G401 (cell line): ENCODE measurements at regions not wholly inside any gene's neighbourhood (a gene's known extent, or its start where the extent isn't known, plus 50 kb on each side); places are given as distances from the start of the nearest gene placed in this dataset.
"Not testable (repeated sequence)": the region's sequence is repeated elsewhere in the genome, so short reads cannot be mapped to it uniquely, and the experiment has no call there.

Experiments
- DNase-seq: peaks from one replicate; pipeline ENCODE4 v3.0.0-alpha.2; 2015; ENCODE audit warnings: low spot score
- in situ Hi-C: cut with HindIII; loops from 2 replicates; pipeline ENCODE4 v1.10.0; 2016; ENCODE audit warnings: low sequenced_read_pairs, mixed read lengths

DNA sequence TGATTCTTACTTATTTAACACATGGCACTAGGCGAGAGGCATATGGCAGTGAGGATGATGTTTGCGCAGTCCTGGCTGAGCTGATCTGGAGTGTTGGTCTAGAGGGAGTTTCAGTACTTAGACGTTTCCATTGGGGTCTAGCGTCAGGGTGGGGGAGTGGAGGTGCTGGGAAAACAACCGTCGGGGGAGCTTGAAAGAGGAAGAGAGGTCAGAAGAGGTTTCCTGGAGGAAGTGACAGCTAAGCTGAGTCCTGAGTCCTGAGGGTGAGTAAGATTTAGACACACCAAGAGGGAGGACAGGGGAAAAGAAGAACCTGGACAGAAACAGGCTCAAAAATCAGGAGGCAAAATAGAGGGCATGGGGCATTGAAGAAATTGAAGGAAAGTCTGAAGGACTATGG, 81.4 kb downstream of the ALOX5AP start:
- in situ Hi-C loops: no loop called here
- no peak for DNase-seq

DNA sequence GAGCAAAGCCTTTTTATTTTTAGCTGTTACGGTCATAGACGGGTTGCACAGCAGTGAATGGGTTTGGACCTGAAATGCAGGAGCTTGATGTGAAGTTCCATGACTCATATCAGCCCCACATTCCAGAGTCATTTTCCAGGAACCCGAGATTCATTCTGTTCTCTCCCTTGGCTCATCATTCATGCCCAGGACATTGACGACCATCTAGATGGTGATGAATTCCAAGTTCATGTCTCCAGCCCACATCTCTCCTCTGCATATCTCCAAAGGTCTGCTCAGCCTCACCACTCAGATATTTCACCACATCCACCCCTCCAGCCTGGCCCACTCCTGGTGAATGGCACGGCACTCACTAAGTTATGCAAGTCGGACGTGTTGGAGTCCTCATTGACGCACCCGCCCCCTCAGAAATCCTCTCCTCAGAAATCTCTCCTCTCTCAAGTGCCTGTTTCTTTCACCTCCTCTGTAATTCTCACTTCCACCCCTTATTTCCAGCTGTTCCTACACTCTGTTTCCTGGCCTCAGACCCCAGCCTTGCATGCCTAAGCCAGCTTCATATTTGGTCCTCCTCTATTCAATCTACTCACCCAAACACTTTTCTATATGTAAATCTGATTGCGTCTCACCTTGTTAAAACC, 83.1 kb downstream of the ALOX5AP start:
- in situ Hi-C loops: no loop called here
- no peak for DNase-seq

DNA sequence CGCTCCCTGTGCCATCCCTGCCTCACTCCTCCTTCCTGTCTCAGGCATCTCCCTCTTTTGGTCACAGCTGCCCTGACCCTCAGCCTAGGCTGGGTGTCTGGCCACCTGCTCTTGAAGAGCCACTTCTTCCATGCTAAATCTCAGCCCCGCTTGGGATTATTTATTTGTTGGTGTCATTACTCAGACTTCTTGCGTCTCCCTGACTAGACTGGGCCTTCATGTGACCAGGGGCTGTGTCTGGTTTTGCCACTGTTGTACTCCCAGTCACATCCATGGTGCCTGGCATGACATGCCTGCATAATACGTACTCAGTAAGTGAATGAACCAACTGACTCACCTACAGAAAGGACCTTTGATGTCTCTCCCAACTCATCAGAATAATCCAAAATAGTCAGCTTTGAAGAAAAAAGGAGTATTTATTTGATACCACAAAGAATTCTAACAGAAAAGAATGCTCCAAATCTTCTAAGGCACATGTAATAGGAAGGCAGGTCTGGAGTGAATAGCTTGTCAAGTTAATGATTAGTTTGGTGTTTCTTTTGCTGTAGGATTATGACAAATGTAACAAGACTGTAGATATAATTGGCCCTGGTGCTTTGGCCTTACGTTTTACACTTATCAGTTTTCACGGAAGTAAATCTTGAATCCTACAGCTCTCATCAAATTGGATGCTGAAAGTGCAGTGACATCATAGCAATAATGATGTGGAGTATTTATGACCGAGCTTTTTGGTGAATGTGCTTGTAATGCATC, 84.0 kb downstream of the ALOX5AP start:
- DNase-seq: no peak
- in situ Hi-C loops: no loop called here

- DNase-seq: no peak
- in situ Hi-C loops: no loop called here
Measured at GRCh38 chr13:30821421-30821820, 84.7 kb upstream of the MEDAG start.

DNA sequence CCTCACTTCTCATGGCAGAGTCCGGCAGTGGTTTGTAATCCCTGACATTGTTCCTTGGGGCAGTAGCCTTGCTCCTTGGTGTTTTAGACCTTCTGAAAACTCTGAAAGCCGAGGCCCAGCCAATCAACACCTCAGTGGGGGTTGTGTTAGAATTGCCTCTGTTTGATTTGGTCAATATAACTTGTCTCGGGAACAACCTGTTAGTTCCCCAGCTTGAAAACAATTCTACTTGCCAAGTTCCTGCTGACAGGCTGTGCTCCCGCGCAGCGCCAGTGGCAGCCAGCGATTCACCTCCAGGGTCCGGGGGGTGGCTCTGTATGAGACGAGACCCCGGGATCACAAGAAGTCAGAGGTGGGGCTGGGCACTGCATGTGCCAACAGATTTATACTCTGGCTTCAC, 81.4 kb upstream of the MEDAG start:
- in situ Hi-C loops: no loop called here
- DNase-seq: no peak

GRCh38 chr13:30826911-30827577, 79.0 kb upstream of the MEDAG start:
- DNase-seq: no peak
- in situ Hi-C loops: no loop called here

GRCh38 chr13:30827578-30827925, 78.5 kb upstream of the MEDAG start:
- in situ Hi-C loops: no loop called here

GRCh38 chr13:30829145-30829832, 76.8 kb upstream of the MEDAG start:
- no peak for DNase-seq
- in situ Hi-C loops: no loop called here

More at GRCh38 chr13:30827578-30827925, 78.5 kb upstream of the MEDAG start:
- no peak for DNase-seq

- in situ Hi-C loops: no loop called here
- no peak for DNase-seq
Measured at GRCh38 chr13:30829833-30830637, 76.0 kb upstream of the MEDAG start.

- no peak for DNase-seq
- in situ Hi-C loops: no loop called here
Measured at GRCh38 chr13:30830638-30830965, 75.5 kb upstream of the MEDAG start.

- in situ Hi-C loops: no loop called here
- no peak for DNase-seq
Measured at GRCh38 chr13:30831515-30831914, 74.6 kb upstream of the MEDAG start.

DNA sequence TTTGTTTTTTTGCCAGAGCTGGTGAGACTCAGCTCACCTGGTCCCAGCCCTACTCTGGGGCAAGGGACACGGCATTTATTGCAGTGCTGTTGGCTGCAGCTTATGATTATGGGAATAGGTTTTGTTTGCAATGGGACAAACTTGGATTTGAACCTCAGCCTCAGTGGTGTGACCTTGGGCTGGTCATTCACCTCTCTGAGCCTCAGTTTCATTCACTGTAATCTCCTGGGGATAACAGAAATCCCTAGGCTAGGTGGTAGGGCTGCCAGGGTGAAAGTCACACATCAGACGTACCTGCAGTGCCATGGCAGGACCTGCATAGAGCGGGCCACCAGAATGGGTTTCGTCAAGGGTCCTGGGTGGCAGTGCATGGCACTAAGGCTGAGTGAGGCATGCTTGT, 73.7 kb upstream of the MEDAG start:
- DNase-seq: no peak
- in situ Hi-C loops: no loop called here

DNA sequence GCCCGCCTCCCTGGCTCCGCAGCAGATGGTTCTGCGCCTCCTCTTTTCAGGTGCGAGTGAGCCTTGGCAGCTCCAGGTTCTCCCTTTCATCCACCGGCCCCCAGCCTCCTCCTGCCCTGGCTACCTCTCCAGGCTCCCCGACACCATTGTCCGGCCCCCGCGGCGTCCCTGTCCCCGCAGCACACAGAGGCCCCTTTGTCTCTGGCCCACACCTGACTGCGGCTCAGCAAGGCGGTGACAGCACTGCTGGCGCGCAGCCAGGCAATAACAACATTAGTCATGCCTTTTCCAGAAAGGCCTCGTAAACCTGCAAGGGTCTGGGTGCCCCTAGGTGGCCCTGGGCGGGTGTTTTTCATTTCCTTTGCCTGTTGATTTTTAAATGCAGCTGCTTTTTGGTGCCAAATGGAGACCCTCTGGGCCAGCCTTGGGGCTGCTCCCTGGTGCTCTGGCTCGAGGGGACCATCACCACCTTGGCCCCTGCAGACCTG, 73.2 kb upstream of the MEDAG start:
- in situ Hi-C loops: no loop called here
- peak; percentile 47 for DNase-seq

GRCh38 chr13:30835442-30835841, 70.6 kb upstream of the MEDAG start:
- in situ Hi-C loops: no loop called here
- no peak for DNase-seq

DNA sequence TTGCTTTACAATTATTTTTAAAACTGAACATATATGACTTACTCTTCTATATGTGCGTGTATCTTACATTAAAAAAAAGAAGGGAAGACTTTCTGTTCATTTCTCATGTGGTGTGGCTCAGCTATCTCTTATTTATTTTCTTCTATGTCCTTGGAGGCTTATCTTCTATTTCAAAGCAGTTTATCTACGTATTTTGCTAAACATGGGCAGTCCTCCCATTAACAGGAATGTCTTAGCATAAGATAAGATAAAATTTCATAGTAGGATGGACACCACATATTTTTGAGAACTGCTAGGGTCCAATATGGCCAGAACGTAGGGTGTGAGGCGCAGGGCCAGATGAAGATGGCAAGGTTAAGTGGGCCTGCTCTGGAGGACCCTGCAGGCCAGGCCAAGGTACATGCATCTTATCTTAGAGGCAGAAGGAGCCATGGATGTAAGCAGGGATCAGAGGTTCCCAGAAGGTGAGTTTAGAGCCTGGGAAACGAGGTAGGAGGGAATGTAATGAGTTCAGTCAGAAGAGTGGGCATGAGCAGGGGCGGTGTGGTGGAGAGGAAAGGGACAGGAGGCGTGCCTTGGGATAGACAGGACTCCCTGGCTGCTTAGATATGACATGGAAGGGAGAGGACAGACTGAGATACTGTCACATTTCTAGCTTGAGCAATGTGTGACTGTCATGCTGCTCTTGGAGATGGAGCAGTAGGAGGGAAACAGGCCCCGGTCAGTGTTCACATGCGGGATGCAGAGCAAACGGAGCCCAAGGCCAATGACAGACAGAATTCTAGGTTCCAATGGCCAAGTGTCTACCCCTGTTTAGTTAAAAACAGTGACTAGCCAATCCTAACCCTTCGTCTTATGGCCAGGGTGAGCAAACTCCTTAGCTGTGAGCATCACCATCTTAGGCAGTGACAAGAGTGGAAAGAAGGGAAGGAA, 68.6 kb upstream of the MEDAG start:
- in situ Hi-C loops: no loop called here
- no peak for DNase-seq

DNA sequence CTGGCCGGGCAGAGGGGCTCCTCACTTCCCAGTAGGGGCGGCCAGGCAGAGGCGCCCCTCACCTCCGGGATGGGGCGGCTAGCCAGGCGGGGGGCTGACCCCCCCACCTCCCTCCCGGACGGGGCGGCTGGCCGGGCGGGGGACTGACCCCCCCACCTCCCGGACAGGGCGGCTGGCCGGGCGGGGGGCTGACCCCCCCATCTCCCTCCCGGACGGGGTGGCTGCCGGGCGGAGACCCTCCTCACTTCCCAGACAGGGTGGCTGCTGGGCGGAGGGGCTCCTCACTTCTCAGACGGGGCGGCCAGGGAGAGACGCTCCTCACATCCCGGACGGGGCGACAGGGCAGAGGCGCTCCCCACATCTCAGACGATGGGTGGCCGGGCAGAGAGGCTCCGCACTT, 66.4 kb upstream of the MEDAG start:
- in situ Hi-C loops, DNase-seq: not testable (repeated sequence)

GRCh38 chr13:30840515-30840914, 65.6 kb upstream of the MEDAG start:
- in situ Hi-C loops: no loop called here
- no peak for DNase-seq

GRCh38 chr13:30841154-30841553, 64.9 kb upstream of the MEDAG start:
- in situ Hi-C loops: no loop called here
- no peak for DNase-seq
